Neural cell (in vitro differentiated cells): ENCODE measurements at regions not wholly inside any gene's neighbourhood (a gene's known extent, or its start where the extent isn't known, plus 50 kb on each side); places are given as distances from the start of the nearest gene placed in this dataset.

ENCODE experiments used
- H2AFZ ChIP-seq: fragments of 200-600, 300-800 bp; sonication (generic), shearing (Covaris generic); 2 replicates; pipeline ENCODE4 v1.6.0; 2014; ENCODE audit warnings: low read depth, mild to moderate bottlenecking, antibody characterized with exemption, low read length, moderate library complexity
- H3F3A ChIP-seq: fragments of 200-600 bp; shearing (Covaris generic); 2 replicates; pipeline ENCODE4 v1.6.1; 2016; ENCODE audit warnings: mild to moderate bottlenecking, moderate library complexity, mixed read lengths, antibody characterized with exemption, low read length; ENCODE audit not compliant: insufficient read depth, poor library complexity, severe bottlenecking
- H3K27ac ChIP-seq: fragments of 200-600, 300-800 bp; sonication (generic), shearing (Covaris generic); 2 replicates; pipeline ENCODE4 v1.5.1; 2014; ENCODE audit warnings: mild to moderate bottlenecking, low read length, moderate library complexity
- H3K27me3 ChIP-seq: fragments of 300-800, 200-600 bp; sonication (generic), shearing (Covaris generic); 2 replicates; pipeline ENCODE4 v1.6.0; 2014; ENCODE audit warnings: mild to moderate bottlenecking, low read depth, low read length, moderate library complexity; ENCODE audit not compliant: insufficient read depth
- H3K36me3 ChIP-seq: fragments of 300-800, 200-600 bp; sonication (generic), shearing (Covaris generic); 2 replicates; pipeline ENCODE4 v1.5.1; 2014; ENCODE audit warnings: mild to moderate bottlenecking, antibody characterized with exemption, low read length, moderate library complexity; ENCODE audit not compliant: insufficient read depth
- H3K4me2 ChIP-seq: fragments of 300-800, 200-600 bp; sonication (generic), shearing (Covaris generic); 2 replicates; pipeline ENCODE4 v1.6.0; 2014; ENCODE audit warnings: mild to moderate bottlenecking, low read length
- H3K4me3 ChIP-seq: fragments of 300-800, 200-600 bp; sonication (generic), shearing (Covaris generic); 2 replicates; pipeline ENCODE4 v1.5.1; 2014; ENCODE audit warnings: mild to moderate bottlenecking, low read length, moderate library complexity
- H3K79me2 ChIP-seq: fragments of 200-600 bp; shearing (Covaris generic); replicated peaks from 2 replicates; pipeline ENCODE4 v1.6.0; 2014; ENCODE audit warnings: mild to moderate bottlenecking, low read length, moderate library complexity; ENCODE audit not compliant: insufficient read depth
- H3K9ac ChIP-seq: fragments of 300-800, 200-600 bp; sonication (generic), shearing (Covaris generic); 2 replicates; pipeline ENCODE4 v1.6.1; 2016; ENCODE audit warnings: mild to moderate bottlenecking, low read length, mixed read lengths
- H3K9me2 ChIP-seq: fragments of 200-600 bp; shearing (Covaris generic); 2 replicates; pipeline ENCODE4 v1.6.1; 2016; ENCODE audit warnings: mild to moderate bottlenecking, low read length, mixed read lengths; ENCODE audit not compliant: insufficient read depth
- H3K9me3 ChIP-seq: fragments of 200-600, 300-800 bp; sonication (generic), shearing (Covaris generic); 2 replicates; pipeline ENCODE4 v1.6.1; 2016; ENCODE audit warnings: mild to moderate bottlenecking, mixed run types, low read length, moderate library complexity, mixed read lengths
- H4K20me1 ChIP-seq: fragments of 200-600 bp; shearing (Covaris generic); 2 replicates; pipeline ENCODE4 v1.6.1; 2016; ENCODE audit warnings: mild to moderate bottlenecking, mixed run types; ENCODE audit not compliant: insufficient read depth
- EP300 ChIP-seq: fragments of 450-650 bp; conservative IDR thresholded peaks from 2 replicates; pipeline ENCODE4 v1.6.1; 2014; ENCODE audit warnings: antibody characterized with exemption, mild to moderate bottlenecking, moderate library complexity; ENCODE audit not compliant: poor library complexity, severe bottlenecking
- EZH2 ChIP-seq: fragments of 200-600, 300-800 bp; shearing (Covaris generic), sonication (generic); IDR thresholded peaks from 2 replicates; pipeline ENCODE4 v1.6.1; 2014; ENCODE audit warnings: antibody characterized with exemption, low read length, borderline replicate concordance, mild to moderate bottlenecking; ENCODE audit not compliant: insufficient read depth, poor library complexity, severe bottlenecking
- MXI1 ChIP-seq: fragments of 450-650 bp; conservative IDR thresholded peaks from 2 replicates; pipeline ENCODE4 v1.6.1; 2014; ENCODE audit warnings: antibody characterized with exemption, mild to moderate bottlenecking; ENCODE audit not compliant: poor library complexity, severe bottlenecking
- POLR2AphosphoS5 ChIP-seq: IDR thresholded peaks from 2 replicates; pipeline ENCODE4 v1.6.1; 2012
- RAD21 ChIP-seq: fragments of 450-650 bp; conservative IDR thresholded peaks from 2 replicates; pipeline ENCODE4 v1.6.1; 2014; ENCODE audit warnings: antibody characterized with exemption, mild to moderate bottlenecking, moderate library complexity
- SMC3 ChIP-seq: fragments of 450-650 bp; conservative IDR thresholded peaks from 2 replicates; pipeline ENCODE4 v1.6.1; 2014; ENCODE audit warnings: antibody characterized with exemption, mild to moderate bottlenecking, moderate library complexity; ENCODE audit not compliant: poor library complexity
- TAF1 ChIP-seq: IDR thresholded peaks from 2 replicates; pipeline ENCODE4 v1.6.1; 2012; ENCODE audit warnings: low read depth
- TF ChIP-seq, protein P1 (sequence below): IDR thresholded peaks from 2 replicates; pipeline ENCODE4 v1.6.1; 2012; ENCODE audit warnings: borderline replicate concordance
- TF ChIP-seq, protein P2 (sequence below): fragments of 450-650 bp; IDR thresholded peaks from 2 replicates; pipeline ENCODE4 v1.5.1; 2014; ENCODE audit warnings: antibody characterized with exemption, mild to moderate bottlenecking, moderate library complexity; ENCODE audit not compliant: poor library complexity, severe bottlenecking

DNA sequence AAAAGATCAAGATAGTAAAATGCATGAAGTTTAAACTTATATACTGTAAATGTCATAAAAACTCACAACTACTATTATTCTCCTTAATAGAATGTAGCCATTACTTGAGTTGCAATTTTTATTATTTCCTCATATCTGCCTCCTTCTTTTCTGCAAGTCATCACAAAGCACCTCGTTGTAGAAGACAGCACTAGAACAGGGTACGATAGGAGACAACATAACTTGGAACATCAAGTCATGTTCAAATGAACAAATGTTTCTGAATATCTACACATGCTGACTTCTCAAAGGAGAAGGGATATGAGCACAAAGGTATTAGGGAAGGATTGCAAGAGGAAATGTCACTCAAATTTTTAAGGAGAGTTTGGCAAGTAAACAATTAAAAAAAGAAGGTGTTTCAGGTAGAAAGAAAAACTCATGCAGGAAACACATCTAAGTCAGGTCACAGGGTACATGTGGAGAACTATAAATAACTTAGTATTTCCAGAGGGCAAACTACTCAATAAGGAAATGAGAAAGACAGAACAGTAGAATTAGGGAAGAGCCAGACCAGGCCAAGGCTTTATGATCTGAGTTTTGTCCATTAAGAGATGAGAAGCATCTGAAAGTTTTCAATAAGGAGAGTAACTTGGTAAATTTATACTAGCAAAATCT lies 186.7 kb downstream of the CRPPA start:
- Histone ChIP-seq H3K36me3 (no peaks in the 10 kb centered on the region), H3K79me2 (no peaks in the 10 kb centered on the region), H3K27me3 (no peaks in the 10 kb centered on the region), H3K4me3 (no peak overlapping the region), H2AFZ (no peak overlapping the region), H3K4me2 (no peak overlapping the region), H4K20me1 (no peaks in the 10 kb centered on the region), H3K9ac (no peak overlapping the region), H3K9me3 (peaks cover 3% of the 10 kb centered on the region), H3F3A (no peaks in the 10 kb centered on the region), H3K27ac (no peak overlapping the region), H3K9me2 (no peaks in the 10 kb centered on the region)
- TF ChIP-seq, protein P1, sequence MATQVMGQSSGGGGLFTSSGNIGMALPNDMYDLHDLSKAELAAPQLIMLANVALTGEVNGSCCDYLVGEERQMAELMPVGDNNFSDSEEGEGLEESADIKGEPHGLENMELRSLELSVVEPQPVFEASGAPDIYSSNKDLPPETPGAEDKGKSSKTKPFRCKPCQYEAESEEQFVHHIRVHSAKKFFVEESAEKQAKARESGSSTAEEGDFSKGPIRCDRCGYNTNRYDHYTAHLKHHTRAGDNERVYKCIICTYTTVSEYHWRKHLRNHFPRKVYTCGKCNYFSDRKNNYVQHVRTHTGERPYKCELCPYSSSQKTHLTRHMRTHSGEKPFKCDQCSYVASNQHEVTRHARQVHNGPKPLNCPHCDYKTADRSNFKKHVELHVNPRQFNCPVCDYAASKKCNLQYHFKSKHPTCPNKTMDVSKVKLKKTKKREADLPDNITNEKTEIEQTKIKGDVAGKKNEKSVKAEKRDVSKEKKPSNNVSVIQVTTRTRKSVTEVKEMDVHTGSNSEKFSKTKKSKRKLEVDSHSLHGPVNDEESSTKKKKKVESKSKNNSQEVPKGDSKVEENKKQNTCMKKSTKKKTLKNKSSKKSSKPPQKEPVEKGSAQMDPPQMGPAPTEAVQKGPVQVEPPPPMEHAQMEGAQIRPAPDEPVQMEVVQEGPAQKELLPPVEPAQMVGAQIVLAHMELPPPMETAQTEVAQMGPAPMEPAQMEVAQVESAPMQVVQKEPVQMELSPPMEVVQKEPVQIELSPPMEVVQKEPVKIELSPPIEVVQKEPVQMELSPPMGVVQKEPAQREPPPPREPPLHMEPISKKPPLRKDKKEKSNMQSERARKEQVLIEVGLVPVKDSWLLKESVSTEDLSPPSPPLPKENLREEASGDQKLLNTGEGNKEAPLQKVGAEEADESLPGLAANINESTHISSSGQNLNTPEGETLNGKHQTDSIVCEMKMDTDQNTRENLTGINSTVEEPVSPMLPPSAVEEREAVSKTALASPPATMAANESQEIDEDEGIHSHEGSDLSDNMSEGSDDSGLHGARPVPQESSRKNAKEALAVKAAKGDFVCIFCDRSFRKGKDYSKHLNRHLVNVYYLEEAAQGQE, result no peak
- TF ChIP-seq EP300 (no peak), TAF1 (no peak), SMC3 (no peak), EZH2 (no peak)

DNA sequence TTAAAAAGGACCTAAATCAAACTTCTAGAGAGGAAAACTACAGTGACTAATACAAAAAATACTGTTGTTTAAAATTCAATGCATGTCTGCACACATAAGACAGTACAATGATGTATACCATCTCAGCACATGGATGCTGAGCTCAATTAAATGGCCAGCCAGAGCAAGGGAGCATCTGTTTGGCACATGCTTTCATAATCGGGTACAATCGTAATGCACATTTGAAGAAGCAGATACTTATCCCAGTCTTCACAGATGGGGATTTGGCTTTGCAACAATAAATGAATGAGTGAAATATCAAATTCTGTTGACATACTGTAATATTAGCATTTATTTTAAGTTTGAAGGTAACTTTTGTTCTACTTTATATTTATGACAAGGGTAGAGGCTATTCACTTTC lies 187.8 kb downstream of the CRPPA start:
- Histone ChIP-seq H3K36me3 (no peaks in the 10 kb centered on the region), H3K9me2 (no peaks in the 10 kb centered on the region), H3K4me3 (no peak overlapping the region), H3K27ac (no peak overlapping the region), H4K20me1 (no peaks in the 10 kb centered on the region), H3K9ac (no peak overlapping the region), H2AFZ (no peak overlapping the region), H3K27me3 (no peaks in the 10 kb centered on the region), H3F3A (no peaks in the 10 kb centered on the region), H3K4me2 (no peak overlapping the region), H3K9me3 (peaks cover 3% of the 10 kb centered on the region), H3K79me2 (no peaks in the 10 kb centered on the region)
- TF ChIP-seq, protein P1, result no peak
- TF ChIP-seq POLR2AphosphoS5, result no peak
- no peak for TF ChIP-seq SMC3
- TF ChIP-seq EP300, result no peak
- TF ChIP-seq, protein P2, sequence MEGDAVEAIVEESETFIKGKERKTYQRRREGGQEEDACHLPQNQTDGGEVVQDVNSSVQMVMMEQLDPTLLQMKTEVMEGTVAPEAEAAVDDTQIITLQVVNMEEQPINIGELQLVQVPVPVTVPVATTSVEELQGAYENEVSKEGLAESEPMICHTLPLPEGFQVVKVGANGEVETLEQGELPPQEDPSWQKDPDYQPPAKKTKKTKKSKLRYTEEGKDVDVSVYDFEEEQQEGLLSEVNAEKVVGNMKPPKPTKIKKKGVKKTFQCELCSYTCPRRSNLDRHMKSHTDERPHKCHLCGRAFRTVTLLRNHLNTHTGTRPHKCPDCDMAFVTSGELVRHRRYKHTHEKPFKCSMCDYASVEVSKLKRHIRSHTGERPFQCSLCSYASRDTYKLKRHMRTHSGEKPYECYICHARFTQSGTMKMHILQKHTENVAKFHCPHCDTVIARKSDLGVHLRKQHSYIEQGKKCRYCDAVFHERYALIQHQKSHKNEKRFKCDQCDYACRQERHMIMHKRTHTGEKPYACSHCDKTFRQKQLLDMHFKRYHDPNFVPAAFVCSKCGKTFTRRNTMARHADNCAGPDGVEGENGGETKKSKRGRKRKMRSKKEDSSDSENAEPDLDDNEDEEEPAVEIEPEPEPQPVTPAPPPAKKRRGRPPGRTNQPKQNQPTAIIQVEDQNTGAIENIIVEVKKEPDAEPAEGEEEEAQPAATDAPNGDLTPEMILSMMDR, result no peak
- no peak for TF ChIP-seq EZH2
- no peak for TF ChIP-seq TAF1
- no peak for TF ChIP-seq MXI1
- no peak for TF ChIP-seq RAD21
